SK-N-SH (cell line): ENCODE measurements at regions not wholly inside any gene's neighbourhood (a gene's known extent, or its start where the extent isn't known, plus 50 kb on each side); places are given as distances from the start of the nearest gene placed in this dataset.

Experiments
- CTCF ChIP-seq: fragments of 200-600 bp; sonication (generic); IDR thresholded peaks from 2 replicates; pipeline ENCODE4 v1.6.1; 2017; ENCODE audit warnings: antibody characterized with exemption, mild to moderate bottlenecking, moderate library complexity
- EP300 ChIP-seq, 2 experiments: IDR thresholded peaks; 2 replicates each; pipeline versions ENCODE4 v1.4.0 to v1.6.1; 2012; ENCODE audit warnings: borderline replicate concordance in 1 of 2, low read depth in 1 of 2, low read length in 1 of 2
- FOXM1 ChIP-seq: IDR thresholded peaks from 2 replicates; pipeline ENCODE4 v1.4.0; 2012; ENCODE audit warnings: low read depth, mild to moderate bottlenecking
- GABPA ChIP-seq: IDR thresholded peaks from 2 replicates; pipeline ENCODE4 v1.4.0; 2012; ENCODE audit warnings: low read depth, mild to moderate bottlenecking
- JUND ChIP-seq: IDR thresholded peaks from 2 replicates; pipeline ENCODE4 v1.4.0; 2012
- MAX ChIP-seq: IDR thresholded peaks from 2 replicates; pipeline ENCODE4 v1.4.0; 2012; ENCODE audit warnings: low read depth
- MXI1 ChIP-seq: IDR thresholded peaks from 2 replicates; pipeline ENCODE4 v1.6.1; 2012; ENCODE audit warnings: mild to moderate bottlenecking, low read depth, low read length, improper control_type of control experiment
- NFIC ChIP-seq: IDR thresholded peaks from 2 replicates; pipeline ENCODE4 v1.4.0; 2012; ENCODE audit warnings: borderline replicate concordance
- POLR2AphosphoS5 ChIP-seq: IDR thresholded peaks from 2 replicates; pipeline ENCODE4 v1.6.1; 2012; ENCODE audit warnings: low read depth, low read length
- REST ChIP-seq: IDR thresholded peaks from 2 replicates; pipeline ENCODE4 v1.6.1; 2012; ENCODE audit warnings: mild to moderate bottlenecking, low read depth, low read length, moderate library complexity
- RXRA ChIP-seq: IDR thresholded peaks from 2 replicates; pipeline ENCODE4 v1.4.0; 2012; ENCODE audit warnings: low read depth, mild to moderate bottlenecking, borderline replicate concordance

- TF ChIP-seq CTCF (no peak), POLR2AphosphoS5 (no peak), REST (no peak), NFIC (no peak), JUND (no peak), EP300 (IDR thresholded peaks at IDR 0.05; ENCODE audit: borderline replicate concordance in 1 of 2, low read depth in 1 of 2, low read length in 1 of 2) (no peak), GABPA (no peak), MXI1 (no peak), FOXM1 (no peak), MAX (no peak), RXRA (no peak)
These were observed 223.2 kb upstream of the FOXF1 start for GRCh38 chr16:86286991-86287663.
